NB4 (cell line): ENCODE measurements at regions not wholly inside any gene's neighbourhood (a gene's known extent, or its start where the extent isn't known, plus 50 kb on each side); places are given as distances from the start of the nearest gene placed in this dataset.

Experiments used
- CTCF ChIP-seq: IDR thresholded peaks from one replicate; pipeline ENCODE4 v1.5.1; 2012; ENCODE audit warnings: low read depth, low read length
- MAX ChIP-seq: IDR thresholded peaks from 2 replicates; pipeline ENCODE4 v1.6.1; 2011; ENCODE audit warnings: low read depth, low read length
- MYC ChIP-seq: IDR thresholded peaks from 2 replicates; pipeline ENCODE4 v1.6.1; 2011; ENCODE audit warnings: low read depth, low read length
- POLR2A ChIP-seq: IDR thresholded peaks from 2 replicates; pipeline ENCODE4 v1.6.1; 2011; ENCODE audit warnings: mild to moderate bottlenecking; ENCODE audit not compliant: insufficient read length; ENCODE audit errors: extremely low read depth

- TF ChIP-seq CTCF (no peak), POLR2A (no peak), MAX (no peak), MYC (no peak)
Measured at GRCh38 chr4:175405961-175406360, 406.1 kb downstream of the GPM6A start.
